ENCODE measurements at regions not wholly inside any gene's neighbourhood (a gene's known extent, or its start where the extent isn't known, plus 50 kb on each side); places are given as distances from the start of the nearest gene placed in this dataset.

GRCh38 chr4:180766045-180766444 lies 1477.2 kb upstream of the TENM3 start:
- DNase-seq (ENCODE audit: low spot score in 2 of 2), result no peak
- intact Hi-C loops (cut with DNase I; ENCODE audit: low total_unique reads), result no loop called here
- H3K4me3 ChIP-seq (ENCODE audit: low read depth, poor library complexity, severe bottlenecking), result no peak overlapping the region
- TF ChIP-seq POLR2A (IDR thresholded peaks at IDR 0.05) (no peak), CTCF (IDR thresholded peaks at IDR 0.05) (no peak)
- WGBS, 2 donors, result 48 to 57% methylated on average over 5 of the region's 5 CpGs

- WGBS, 2 donors, result 49 to 56% methylated on average over 9 of the region's 9 CpGs
- no peak overlapping the region for H3K4me3 ChIP-seq (ENCODE audit: low read depth, poor library complexity, severe bottlenecking)
- TF ChIP-seq CTCF (IDR thresholded peaks at IDR 0.05), result no peak
- no peak for TF ChIP-seq POLR2A (IDR thresholded peaks at IDR 0.05)
- intact Hi-C loops (cut with DNase I; ENCODE audit: low total_unique reads), result no loop called here
- no peak for DNase-seq (ENCODE audit: low spot score in 2 of 2)
These were observed 1476.1 kb upstream of the TENM3 start for GRCh38 chr4:180766944-180767729.

- 78 to 85% methylated on average over 3 of the region's 3 CpGs for WGBS, 2 donors
- no peak for DNase-seq (ENCODE audit: low spot score in 2 of 2)
- intact Hi-C loops (cut with DNase I; ENCODE audit: low total_unique reads), result no loop called here
These were observed 1474.6 kb upstream of the TENM3 start for GRCh38 chr4:180768610-180769009.

GRCh38 chr4:180769791-180770190 lies 1473.4 kb upstream of the TENM3 start:
- 84 to 89% methylated on average over 3 of the region's 3 CpGs for WGBS, 2 donors
- intact Hi-C loops (cut with DNase I; ENCODE audit: low total_unique reads), result no loop called here
- no peak overlapping the region for H3K4me3 ChIP-seq (ENCODE audit: low read depth, poor library complexity, severe bottlenecking)
- TF ChIP-seq POLR2A (IDR thresholded peaks at IDR 0.05), result no peak
- no peak for TF ChIP-seq CTCF (IDR thresholded peaks at IDR 0.05)
- no peak for DNase-seq (ENCODE audit: low spot score in 2 of 2)

More at GRCh38 chr4:180768610-180769009, 1474.6 kb upstream of the TENM3 start:
- H3K4me3 ChIP-seq (ENCODE audit: low read depth, poor library complexity, severe bottlenecking), result no peak overlapping the region
- TF ChIP-seq CTCF (IDR thresholded peaks at IDR 0.05) (no peak), POLR2A (IDR thresholded peaks at IDR 0.05) (no peak)

GRCh38 chr4:180770265-180770664 lies 1472.9 kb upstream of the TENM3 start:
- TF ChIP-seq POLR2A (IDR thresholded peaks at IDR 0.05) (no peak), CTCF (IDR thresholded peaks at IDR 0.05) (no peak)
- H3K4me3 ChIP-seq (ENCODE audit: low read depth, poor library complexity, severe bottlenecking), result no peak overlapping the region
- WGBS, 2 donors, result 55 to 64% methylated on average over 2 of the region's 2 CpGs
- intact Hi-C loops (cut with DNase I; ENCODE audit: low total_unique reads), result no loop called here
- no peak for DNase-seq (ENCODE audit: low spot score in 2 of 2)

GRCh38 chr4:180784940-180785339 lies 1458.3 kb upstream of the TENM3 start:
- no peak overlapping the region for H3K4me3 ChIP-seq (ENCODE audit: low read depth, poor library complexity, severe bottlenecking)
- WGBS, 2 donors, result 92 to 93% methylated on average over 5 of the region's 5 CpGs
- TF ChIP-seq POLR2A (IDR thresholded peaks at IDR 0.05) (no peak), CTCF (IDR thresholded peaks at IDR 0.05) (no peak)
- intact Hi-C loops (cut with DNase I; ENCODE audit: low total_unique reads), result no loop called here
- DNase-seq (ENCODE audit: low spot score in 2 of 2), result no peak
